A673 (cell line): ENCODE measurements at regions not wholly inside any gene's neighbourhood (a gene's known extent, or its start where the extent isn't known, plus 50 kb on each side); places are given as distances from the start of the nearest gene placed in this dataset.

Experiments
- BruUV-seq: library from RNA; stranded (reverse); fragments of 400-500 nt; replicated peaks from 2 replicates; lab custom pipeline; 2021; lab: Mats Ljungman, UMichigan
- CTCF ChIA-PET: fragments of 300-600 bp; sonication (Branson Sonifier 250); formaldehyde crosslinking; loops from one replicate; lab custom pipeline; 2022; ENCODE audit warnings: antibody characterized with exemption; lab: Charles Lee
- POLR2A ChIA-PET: fragments of 300-600 bp; sonication (Branson Sonifier 250); formaldehyde crosslinking; loops from one replicate; lab custom pipeline; 2022; ENCODE audit warnings: antibody characterized with exemption; ENCODE audit not compliant: low non-redundant PET; lab: Charles Lee
- DNase-seq: peaks from one replicate; pipeline ENCODE4 v3.0.0-alpha.2; 2015; ENCODE audit warnings: low spot score
- H3K27ac ChIP-seq: fragments of 200-600 bp; sonication (generic); 2 replicates; pipeline ENCODE4 v1.5.1; 2016; ENCODE audit warnings: mixed run types, low read depth, mild to moderate bottlenecking, mixed read lengths, antibody characterized with exemption, low read length; ENCODE audit not compliant: poor library complexity, severe bottlenecking
- H3K27me3 ChIP-seq: fragments of 200-600 bp; sonication (generic); replicated peaks from 2 replicates; pipeline ENCODE4 v1.6.1; 2017; ENCODE audit warnings: mixed run types, low read depth, mild to moderate bottlenecking, mixed read lengths, antibody characterized with exemption, low read length; ENCODE audit not compliant: insufficient read depth, poor library complexity
- H3K36me3 ChIP-seq: fragments of 200-600 bp; sonication (generic); 2 replicates; pipeline ENCODE4 v1.6.1; 2016; ENCODE audit warnings: mixed run types, mild to moderate bottlenecking, mixed read lengths, antibody characterized with exemption, low read length; ENCODE audit not compliant: insufficient read depth, poor library complexity, severe bottlenecking
- H3K4me1 ChIP-seq: fragments of 200-600 bp; sonication (generic); 2 replicates; pipeline ENCODE4 v1.6.1; 2017; ENCODE audit warnings: mixed run types, mild to moderate bottlenecking, mixed read lengths, antibody characterized with exemption, low read length; ENCODE audit not compliant: insufficient read depth, poor library complexity, severe bottlenecking
- H3K4me3 ChIP-seq: fragments of 200-600 bp; sonication (generic); 2 replicates; pipeline ENCODE4 v1.5.1; 2016; ENCODE audit warnings: low read depth, mixed run types, mild to moderate bottlenecking, mixed read lengths, low read length; ENCODE audit not compliant: poor library complexity, severe bottlenecking
- H3K9me3 ChIP-seq: fragments of 200-600 bp; sonication (generic); 2 replicates; pipeline ENCODE4 v1.6.1; 2016; ENCODE audit warnings: mixed run types, low read depth, mild to moderate bottlenecking, mixed read lengths, antibody characterized with exemption, low read length; ENCODE audit not compliant: poor library complexity, severe bottlenecking
- CTCF ChIP-seq: fragments of 300-800, 200-600 bp; sonication (generic); conservative IDR thresholded peaks from 2 replicates; pipeline ENCODE4 v1.5.1; 2017; ENCODE audit warnings: low read depth, mild to moderate bottlenecking, antibody characterized with exemption, low read length, moderate library complexity, mixed read lengths
- EZH2 ChIP-seq: fragments of 200-600 bp; sonication (generic); IDR thresholded peaks from 2 replicates; pipeline ENCODE4 v1.6.1; 2017; ENCODE audit warnings: borderline replicate concordance, low read depth, mild to moderate bottlenecking, mixed read lengths, antibody characterized with exemption, low read length; ENCODE audit not compliant: poor library complexity, severe bottlenecking
- intact Hi-C: fragments of 100-400 bp; cut with micrococcal nuclease; formaldehyde crosslinking; loops from one replicate; pipeline ENCODE4 v1.10.0; 2022; ENCODE audit not compliant: unreplicated experiment

GRCh38 chr10:111811517-111811916 is 372.0 kb downstream of the GPAM start:
- Histone ChIP-seq H3K4me3 (no peak overlapping the region), H3K36me3 (no peaks in the 10 kb centered on the region), H3K27ac (no peak overlapping the region), H3K9me3 (no peaks in the 10 kb centered on the region), H3K4me1 (no peaks in the 10 kb centered on the region), H3K27me3 (peaks cover 11% of the 10 kb centered on the region)
- BruUV-seq: no TSS peak
- CTCF ChIA-PET: no interaction called here
- POLR2A ChIA-PET: no interaction called here
- DNase-seq: no peak
- no peak for TF ChIP-seq EZH2
- no peak for TF ChIP-seq CTCF
- intact Hi-C loops: no loop called here

GRCh38 chr10:111820471-111820870 is 363.1 kb downstream of the GPAM start:
- H3K36me3 ChIP-seq: no peaks in the 10 kb centered on the region
- H3K9me3 ChIP-seq: no peaks in the 10 kb centered on the region
- ChIA-PET CTCF (no interaction called here), POLR2A (no interaction called here)
- no peaks in the 10 kb centered on the region for H3K27me3 ChIP-seq
- H3K27ac ChIP-seq: no peak overlapping the region
- TF ChIP-seq CTCF (no peak), EZH2 (no peak)
- DNase-seq: no peak
- intact Hi-C loops: no loop called here
- BruUV-seq: no TSS peak
- no peak overlapping the region for H3K4me3 ChIP-seq
- no peaks in the 10 kb centered on the region for H3K4me1 ChIP-seq

- H3K4me1 ChIP-seq: no peaks in the 10 kb centered on the region
- POLR2A ChIA-PET: no interaction called here
- BruUV-seq: no TSS peak
- H3K36me3 ChIP-seq: no peaks in the 10 kb centered on the region
- TF ChIP-seq CTCF (no peak), EZH2 (no peak)
- no peaks in the 10 kb centered on the region for H3K9me3 ChIP-seq
- H3K27me3 ChIP-seq: no peaks in the 10 kb centered on the region
- intact Hi-C loops: no loop called here
- H3K4me3 ChIP-seq: no peak overlapping the region
- no peak for DNase-seq
- CTCF ChIA-PET: no interaction called here
- H3K27ac ChIP-seq: no peak overlapping the region
These were observed 361.7 kb downstream of the GPAM start for GRCh38 chr10:111821871-111822270.

GRCh38 chr10:111822661-111823060 is 360.9 kb downstream of the GPAM start:
- H3K9me3 ChIP-seq: no peaks in the 10 kb centered on the region
- POLR2A ChIA-PET: no interaction called here
- no peaks in the 10 kb centered on the region for H3K27me3 ChIP-seq
- intact Hi-C loops: no loop called here
- DNase-seq: no peak
- no peak overlapping the region for H3K4me3 ChIP-seq
- CTCF ChIA-PET: no interaction called here
- H3K27ac ChIP-seq: no peak overlapping the region
- TF ChIP-seq CTCF (no peak), EZH2 (no peak)
- H3K4me1 ChIP-seq: no peaks in the 10 kb centered on the region
- no TSS peak for BruUV-seq
- H3K36me3 ChIP-seq: no peaks in the 10 kb centered on the region
